ENCODE measurements at regions not wholly inside any gene's neighbourhood (a gene's known extent, or its start where the extent isn't known, plus 50 kb on each side); places are given as distances from the start of the nearest gene placed in this dataset.

DNA sequence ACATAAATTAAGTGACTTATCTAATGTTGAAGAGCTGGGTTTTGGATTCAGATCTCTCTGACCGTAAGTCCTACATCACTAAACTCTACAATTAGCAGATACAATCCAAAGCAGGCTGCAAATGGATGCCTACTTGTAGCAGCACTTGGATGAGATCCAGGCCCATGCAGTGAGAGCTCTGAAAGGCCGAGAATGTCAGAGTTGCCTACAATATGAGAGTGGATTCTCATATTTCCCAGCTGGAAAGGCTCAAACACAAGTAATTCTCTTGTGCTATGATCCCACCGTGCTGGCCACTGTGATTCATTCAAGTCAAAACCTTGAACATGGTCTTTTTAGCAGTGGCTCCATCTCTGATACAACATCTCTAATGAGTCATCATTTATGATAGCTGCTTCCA lies 125.4 kb upstream of the CHRDL1 start:
- H3K27me3 ChIP-seq (ENCODE audit: control insufficient read depth in 1 of 2, insufficient read depth in 2 of 2, low read length in 2 of 2), result no peaks in the 10 kb centered on the region
- Mint-ChIP-seq H3K4me3 (no peak overlapping the region), H3K4me1 (ENCODE audit: low read depth) (no peaks in the 10 kb centered on the region), H3K27ac (no peak overlapping the region), H3K36me3 (ENCODE audit: low read depth) (no peaks in the 10 kb centered on the region), H3K27me3 (peaks cover 5% of the 10 kb centered on the region), H3K9me3 (no peaks in the 10 kb centered on the region)
- no peak for ATAC-seq (ENCODE audit: poor library complexity)
- no peak for DNase-seq
- intact Hi-C loops (cut with DNase I, micrococcal nuclease), result no loop called here
- TF ChIP-seq, protein P1, sequence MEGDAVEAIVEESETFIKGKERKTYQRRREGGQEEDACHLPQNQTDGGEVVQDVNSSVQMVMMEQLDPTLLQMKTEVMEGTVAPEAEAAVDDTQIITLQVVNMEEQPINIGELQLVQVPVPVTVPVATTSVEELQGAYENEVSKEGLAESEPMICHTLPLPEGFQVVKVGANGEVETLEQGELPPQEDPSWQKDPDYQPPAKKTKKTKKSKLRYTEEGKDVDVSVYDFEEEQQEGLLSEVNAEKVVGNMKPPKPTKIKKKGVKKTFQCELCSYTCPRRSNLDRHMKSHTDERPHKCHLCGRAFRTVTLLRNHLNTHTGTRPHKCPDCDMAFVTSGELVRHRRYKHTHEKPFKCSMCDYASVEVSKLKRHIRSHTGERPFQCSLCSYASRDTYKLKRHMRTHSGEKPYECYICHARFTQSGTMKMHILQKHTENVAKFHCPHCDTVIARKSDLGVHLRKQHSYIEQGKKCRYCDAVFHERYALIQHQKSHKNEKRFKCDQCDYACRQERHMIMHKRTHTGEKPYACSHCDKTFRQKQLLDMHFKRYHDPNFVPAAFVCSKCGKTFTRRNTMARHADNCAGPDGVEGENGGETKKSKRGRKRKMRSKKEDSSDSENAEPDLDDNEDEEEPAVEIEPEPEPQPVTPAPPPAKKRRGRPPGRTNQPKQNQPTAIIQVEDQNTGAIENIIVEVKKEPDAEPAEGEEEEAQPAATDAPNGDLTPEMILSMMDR (IDR thresholded peaks at IDR 0.05), result no peak
- ChIA-PET CTCF (no interaction called here), POLR2A (no interaction called here)
- no peaks in the 10 kb centered on the region for H3K4me1 ChIP-seq (ENCODE audit: insufficient read depth, low read length)
- H3K4me3 ChIP-seq (ENCODE audit: low read length), result no peak overlapping the region
- no peaks in the 10 kb centered on the region for H3K36me3 ChIP-seq (ENCODE audit: insufficient read depth, low read length)
- H3K9me3 ChIP-seq (ENCODE audit: control insufficient read depth in 1 of 2, insufficient read depth in 1 of 2, low read length in 2 of 2), result no peaks in the 10 kb centered on the region
- no peak overlapping the region for H3K27ac ChIP-seq (ENCODE audit: low read depth in 1 of 2, low read length in 2 of 2)

DNA sequence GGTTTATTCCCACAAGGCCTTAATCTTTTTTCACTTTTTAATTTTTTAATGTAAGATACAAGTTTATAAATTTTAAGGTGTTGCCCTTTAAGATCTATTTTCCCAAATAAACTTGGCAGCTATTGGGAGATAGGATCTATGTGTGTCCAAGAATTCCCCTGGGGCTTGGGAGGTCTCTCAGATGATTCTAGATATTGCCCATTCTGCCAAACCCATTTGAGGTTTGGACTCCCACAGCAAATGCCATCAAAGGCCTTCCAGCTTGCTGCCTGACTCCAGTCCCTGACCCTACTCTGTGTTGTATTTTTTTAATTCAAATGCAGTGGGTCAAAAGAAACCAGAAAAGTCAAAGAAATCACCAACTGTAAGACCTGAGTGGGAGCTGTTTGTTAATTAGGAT lies 120.0 kb upstream of the CHRDL1 start:
- H3K36me3 ChIP-seq (ENCODE audit: insufficient read depth, low read length), result no peaks in the 10 kb centered on the region
- ChIA-PET CTCF (no interaction called here), POLR2A (no interaction called here)
- ATAC-seq (ENCODE audit: poor library complexity) (no peak), DNase-seq (no peak)
- TF ChIP-seq, protein P1 (IDR thresholded peaks at IDR 0.05), result no peak
- intact Hi-C loops (cut with DNase I, micrococcal nuclease), result no loop called here
- H3K27ac Mint-ChIP-seq, result no peak overlapping the region
- H3K27me3 ChIP-seq (ENCODE audit: control insufficient read depth in 1 of 2, insufficient read depth in 2 of 2, low read length in 2 of 2), result no peaks in the 10 kb centered on the region
- H3K4me3 Mint-ChIP-seq, result no peak overlapping the region
- no peaks in the 10 kb centered on the region for H3K27me3 Mint-ChIP-seq
- no peaks in the 10 kb centered on the region for H3K36me3 Mint-ChIP-seq (ENCODE audit: low read depth)
- no peak overlapping the region for H3K27ac ChIP-seq (ENCODE audit: low read depth in 1 of 2, low read length in 2 of 2)
- no peak overlapping the region for H3K4me3 ChIP-seq (ENCODE audit: low read length)
- H3K4me1 ChIP-seq (ENCODE audit: insufficient read depth, low read length), result no peaks in the 10 kb centered on the region
- H3K9me3 ChIP-seq (ENCODE audit: control insufficient read depth in 1 of 2, insufficient read depth in 1 of 2, low read length in 2 of 2), result no peaks in the 10 kb centered on the region
- no peaks in the 10 kb centered on the region for H3K9me3 Mint-ChIP-seq
- no peaks in the 10 kb centered on the region for H3K4me1 Mint-ChIP-seq (ENCODE audit: low read depth)

DNA sequence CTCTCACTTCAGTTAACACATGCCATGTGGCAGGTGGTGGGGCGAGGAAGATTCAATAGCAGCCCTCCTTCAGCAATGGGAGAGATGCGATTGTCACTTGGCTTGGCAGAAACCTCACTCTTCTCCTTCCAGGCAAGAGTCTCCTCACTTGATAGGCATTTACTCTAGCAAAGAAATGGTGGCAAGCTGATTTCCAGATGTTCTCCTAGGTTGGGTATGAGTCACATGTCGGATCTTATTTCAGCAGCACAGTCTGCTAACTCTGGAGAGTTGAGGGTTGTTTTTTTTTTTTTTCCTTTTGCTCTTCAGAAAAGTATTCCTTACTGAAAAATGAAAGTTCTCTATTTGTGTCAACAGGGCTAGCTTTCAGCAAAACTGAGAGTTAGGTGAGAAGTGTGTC lies 119.5 kb upstream of the CHRDL1 start:
- ATAC-seq (ENCODE audit: poor library complexity), result no peak
- Mint-ChIP-seq H3K27me3 (no peaks in the 10 kb centered on the region), H3K36me3 (ENCODE audit: low read depth) (no peaks in the 10 kb centered on the region), H3K4me3 (no peak overlapping the region), H3K4me1 (ENCODE audit: low read depth) (no peaks in the 10 kb centered on the region), H3K27ac (no peak overlapping the region), H3K9me3 (no peaks in the 10 kb centered on the region)
- Histone ChIP-seq H3K4me3 (ENCODE audit: low read length) (no peak overlapping the region), H3K27me3 (ENCODE audit: control insufficient read depth in 1 of 2, insufficient read depth in 2 of 2, low read length in 2 of 2) (no peaks in the 10 kb centered on the region), H3K4me1 (ENCODE audit: insufficient read depth, low read length) (no peaks in the 10 kb centered on the region), H3K9me3 (ENCODE audit: control insufficient read depth in 1 of 2, insufficient read depth in 1 of 2, low read length in 2 of 2) (no peaks in the 10 kb centered on the region), H3K27ac (ENCODE audit: low read depth in 1 of 2, low read length in 2 of 2) (no peak overlapping the region), H3K36me3 (ENCODE audit: insufficient read depth, low read length) (no peaks in the 10 kb centered on the region)
- TF ChIP-seq, protein P1 (IDR thresholded peaks at IDR 0.05), result no peak
- CTCF ChIA-PET, result no interaction called here
- DNase-seq, result no peak
- POLR2A ChIA-PET, result no interaction called here
- intact Hi-C loops (cut with DNase I, micrococcal nuclease), result no loop called here

Measured in CD4-positive, alpha-beta T cell (primary cell).